PC-9 (cell line): ENCODE measurements at regions not wholly inside any gene's neighbourhood (a gene's known extent, or its start where the extent isn't known, plus 50 kb on each side); places are given as distances from the start of the nearest gene placed in this dataset.

Experiments
- BruUV-seq: library from RNA; stranded (reverse); fragments of 400-500 nt; replicated peaks from 2 replicates; lab custom pipeline; 2021; lab: Mats Ljungman, UMichigan
- CTCF ChIA-PET: fragments of 300-600 bp; sonication (Branson Sonifier 250); formaldehyde crosslinking; loops from one replicate; lab custom pipeline; 2022; ENCODE audit warnings: antibody characterized with exemption; lab: Charles Lee
- POLR2A ChIA-PET: fragments of 300-600 bp; sonication (Branson Sonifier 250); formaldehyde crosslinking; loops from one replicate; lab custom pipeline; 2022; ENCODE audit warnings: antibody characterized with exemption; ENCODE audit not compliant: unreplicated experiment; lab: Charles Lee
- DNase-seq, 2 experiments: peaks; one replicate each; pipeline versions ENCODE4 v3.0.0 to v3.0.0-alpha.2; 2015 to 2022; ENCODE audit warnings: mixed read lengths in 1 of 2
- H2AFZ ChIP-seq: fragments of 200-600 bp; sonication (generic); 2 replicates; pipeline ENCODE4 v1.8.1; 2017; ENCODE audit warnings: antibody characterized with exemption
- H3F3A ChIP-seq: fragments of 200-600 bp; sonication (generic); 2 replicates; pipeline ENCODE4 v1.8.1; 2017; ENCODE audit warnings: antibody characterized with exemption, mild to moderate bottlenecking, low read depth; ENCODE audit not compliant: insufficient read depth
- H3K27ac ChIP-seq: fragments of 200-600 bp; sonication (generic); 2 replicates; pipeline ENCODE4 v1.6.1; 2016; ENCODE audit warnings: mixed run types
- H3K27me3 ChIP-seq: fragments of 200-600 bp; sonication (generic); 2 replicates; pipeline ENCODE4 v1.6.1; 2016; ENCODE audit warnings: low read depth, mixed run types; ENCODE audit not compliant: insufficient read depth
- H3K36me3 ChIP-seq: fragments of 200-600 bp; sonication (generic); 2 replicates; pipeline ENCODE4 v1.6.1; 2016; ENCODE audit warnings: low read depth, mixed run types
- H3K4me1 ChIP-seq: fragments of 200-600 bp; sonication (generic); replicated peaks from 2 replicates; pipeline ENCODE4 v1.6.1; 2016; ENCODE audit warnings: mixed run types; ENCODE audit not compliant: insufficient read depth
- H3K4me2 ChIP-seq: fragments of 200-600 bp; sonication (generic); 2 replicates; pipeline ENCODE4 v1.6.1; 2017; ENCODE audit warnings: mixed run types
- H3K4me3 ChIP-seq: fragments of 200-600 bp; sonication (generic); 2 replicates; pipeline ENCODE4 v1.6.1; 2016; ENCODE audit warnings: mixed run types
- H3K79me2 ChIP-seq: fragments of 200-600 bp; sonication (generic); 2 replicates; pipeline ENCODE4 v1.6.1; 2017; ENCODE audit warnings: low read depth, mixed run types
- H3K9me2 ChIP-seq: fragments of 200-600 bp; sonication (generic); 2 replicates; pipeline ENCODE4 v1.8.1; 2017; ENCODE audit warnings: mild to moderate bottlenecking; ENCODE audit not compliant: insufficient read depth
- H3K9me3 ChIP-seq: fragments of 200-600 bp; sonication (generic); 2 replicates; pipeline ENCODE4 v1.8.1; 2016; ENCODE audit warnings: low read depth; ENCODE audit not compliant: insufficient read depth
- H4K20me1 ChIP-seq: fragments of 200-600 bp; sonication (generic); 2 replicates; pipeline ENCODE4 v1.8.1; 2017; ENCODE audit not compliant: insufficient read depth
- CTCF ChIP-seq: fragments of 200-600 bp; sonication (generic); conservative IDR thresholded peaks from 2 replicates; pipeline ENCODE4 v1.6.1; 2017; ENCODE audit warnings: mixed run types, antibody characterized with exemption, mild to moderate bottlenecking, moderate library complexity
- EZH2 ChIP-seq: fragments of 200-600 bp; sonication (generic); IDR thresholded peaks from 2 replicates; pipeline ENCODE4 v1.8.0; 2017; ENCODE audit warnings: antibody characterized with exemption, low read depth
- intact Hi-C: fragments of 100-400 bp; cut with micrococcal nuclease; formaldehyde crosslinking; loops from one replicate; pipeline ENCODE4 v1.10.0; 2022; ENCODE audit not compliant: unreplicated experiment

GRCh38 chr15:47561102-47561501, 156.2 kb upstream of the SEMA6D start:
- Histone ChIP-seq H2AFZ (no peak overlapping the region), H3K79me2 (no peaks in the 10 kb centered on the region), H3K4me1 (no peaks in the 10 kb centered on the region), H3F3A (no peaks in the 10 kb centered on the region), H3K27ac (no peak overlapping the region), H4K20me1 (no peaks in the 10 kb centered on the region), H3K4me2 (no peak overlapping the region), H3K9me2 (no peaks in the 10 kb centered on the region), H3K27me3 (no peaks in the 10 kb centered on the region), H3K36me3 (no peaks in the 10 kb centered on the region), H3K9me3 (no peaks in the 10 kb centered on the region), H3K4me3 (no peak overlapping the region)
- no peak for DNase-seq
- CTCF ChIA-PET: no interaction called here
- POLR2A ChIA-PET: no interaction called here
- TF ChIP-seq EZH2 (no peak), CTCF (no peak)
- BruUV-seq: no TSS peak
- intact Hi-C loops: no loop called here

DNA sequence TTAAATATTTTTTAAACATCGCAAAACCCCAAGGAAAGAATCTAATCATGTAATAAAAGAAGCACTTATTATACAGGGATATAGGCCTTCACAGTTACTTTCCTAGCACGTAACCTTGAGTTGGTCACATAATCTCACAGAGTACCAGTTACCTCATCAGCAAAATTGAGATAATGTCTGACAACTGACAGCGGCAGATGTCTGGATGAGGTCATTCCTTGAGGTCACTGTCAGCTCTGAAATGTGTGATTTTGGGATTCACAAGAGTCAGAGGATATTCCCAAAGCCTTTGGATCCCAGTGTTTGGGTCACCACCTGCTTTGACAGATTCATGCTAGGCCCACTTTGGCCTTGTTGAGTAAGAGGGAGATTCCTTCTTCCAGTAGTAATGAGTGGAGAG, 151.4 kb upstream of the SEMA6D start:
- no peaks in the 10 kb centered on the region for H3K4me1 ChIP-seq
- H3F3A ChIP-seq: no peaks in the 10 kb centered on the region
- BruUV-seq: no TSS peak
- H3K27ac ChIP-seq: no peak overlapping the region
- intact Hi-C loops: no loop called here
- no peak overlapping the region for H3K4me3 ChIP-seq
- ChIA-PET POLR2A (no interaction called here), CTCF (no interaction called here)
- H3K36me3 ChIP-seq: no peaks in the 10 kb centered on the region
- TF ChIP-seq CTCF (no peak), EZH2 (no peak)
- no peaks in the 10 kb centered on the region for H3K79me2 ChIP-seq
- no peaks in the 10 kb centered on the region for H4K20me1 ChIP-seq
- no peak overlapping the region for H2AFZ ChIP-seq
- H3K9me2 ChIP-seq: no peaks in the 10 kb centered on the region
- no peaks in the 10 kb centered on the region for H3K9me3 ChIP-seq
- no peak overlapping the region for H3K4me2 ChIP-seq
- DNase-seq: no peak
- no peaks in the 10 kb centered on the region for H3K27me3 ChIP-seq

DNA sequence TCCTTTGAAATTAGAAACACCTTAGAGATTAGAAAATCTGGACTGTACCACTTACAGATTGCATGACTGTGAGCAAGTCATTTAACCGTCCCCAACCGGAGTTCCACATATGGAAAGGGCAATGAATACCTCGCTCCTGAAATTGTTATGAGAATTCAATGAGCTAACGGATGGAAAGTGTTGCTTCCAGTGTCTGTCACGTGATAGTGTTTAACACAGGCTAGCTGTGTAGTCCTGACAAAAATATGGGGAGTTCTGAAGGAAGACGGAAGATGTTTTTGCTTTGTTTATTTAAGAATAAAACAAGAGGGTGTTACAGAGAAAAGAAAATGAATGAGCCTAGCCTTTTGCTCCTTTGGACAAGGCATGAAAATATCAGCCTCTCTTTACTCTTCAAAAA, 150.7 kb upstream of the SEMA6D start:
- intact Hi-C loops: no loop called here
- Histone ChIP-seq H4K20me1 (no peaks in the 10 kb centered on the region), H3K4me2 (no peak overlapping the region), H3K27me3 (no peaks in the 10 kb centered on the region), H3K4me1 (no peaks in the 10 kb centered on the region), H3F3A (no peaks in the 10 kb centered on the region), H3K4me3 (no peak overlapping the region), H3K36me3 (no peaks in the 10 kb centered on the region), H3K27ac (no peak overlapping the region), H2AFZ (no peak overlapping the region), H3K9me3 (no peaks in the 10 kb centered on the region), H3K79me2 (no peaks in the 10 kb centered on the region), H3K9me2 (no peaks in the 10 kb centered on the region)
- BruUV-seq: no TSS peak
- POLR2A ChIA-PET: no interaction called here
- CTCF ChIA-PET: no interaction called here
- no peak for DNase-seq
- TF ChIP-seq CTCF: no peak
- no peak for TF ChIP-seq EZH2
